ENCODE measurements at regions not wholly inside any gene's neighbourhood (a gene's known extent, or its start where the extent isn't known, plus 50 kb on each side); places are given as distances from the start of the nearest gene placed in this dataset.

GRCh38 chr14:34173916-34174315 is 223.0 kb upstream of the EGLN3 start:
- H3K27me3 ChIP-seq (ENCODE audit: insufficient read depth, low read depth) = no peaks in the 10 kb centered on the region
- H3K9ac ChIP-seq = no peak overlapping the region
- TF ChIP-seq CTCF (conservative IDR thresholded peaks at IDR 0.05; ENCODE audit: low read depth, low read length) = no peak
- H3K79me2 ChIP-seq (ENCODE audit: insufficient read depth, low read depth) = no peaks in the 10 kb centered on the region
- no peak overlapping the region for H3K27ac ChIP-seq
- no peak overlapping the region for H2AFZ ChIP-seq (ENCODE audit: low read depth)
- H3K4me1 ChIP-seq (ENCODE audit: low read depth, poor library complexity, severe bottlenecking) = no peaks in the 10 kb centered on the region
- no peaks in the 10 kb centered on the region for H3K36me3 ChIP-seq (ENCODE audit: insufficient read depth)
- H3K4me2 ChIP-seq = no peak overlapping the region
- no peak overlapping the region for H3K4me3 ChIP-seq (IDR thresholded peaks at IDR 0.05; ENCODE audit: insufficient read depth, low read depth, low read length)
- no peaks in the 10 kb centered on the region for H4K20me1 ChIP-seq (ENCODE audit: insufficient read depth)

- TF ChIP-seq CTCF (conservative IDR thresholded peaks at IDR 0.05; ENCODE audit: low read depth, low read length) = no peak
- no peaks in the 10 kb centered on the region for H3K36me3 ChIP-seq (ENCODE audit: insufficient read depth)
- no peak overlapping the region for H3K4me3 ChIP-seq (IDR thresholded peaks at IDR 0.05; ENCODE audit: insufficient read depth, low read depth, low read length)
- no peak overlapping the region for H3K4me2 ChIP-seq
- H3K9ac ChIP-seq = no peak overlapping the region
- no peaks in the 10 kb centered on the region for H3K4me1 ChIP-seq (ENCODE audit: low read depth, poor library complexity, severe bottlenecking)
- no peaks in the 10 kb centered on the region for H3K27me3 ChIP-seq (ENCODE audit: insufficient read depth, low read depth)
- no peak overlapping the region for H2AFZ ChIP-seq (ENCODE audit: low read depth)
- H3K27ac ChIP-seq = no peak overlapping the region
- H4K20me1 ChIP-seq (ENCODE audit: insufficient read depth) = no peaks in the 10 kb centered on the region
- H3K79me2 ChIP-seq (ENCODE audit: insufficient read depth, low read depth) = no peaks in the 10 kb centered on the region
Observed at GRCh38 chr14:34172550-34173368, 221.9 kb upstream of the EGLN3 start.

- no peak for TF ChIP-seq CTCF (conservative IDR thresholded peaks at IDR 0.05; ENCODE audit: low read depth, low read length)
- Histone ChIP-seq H3K27me3 (ENCODE audit: insufficient read depth, low read depth) (no peaks in the 10 kb centered on the region), H3K4me1 (ENCODE audit: low read depth, poor library complexity, severe bottlenecking) (no peaks in the 10 kb centered on the region), H3K36me3 (ENCODE audit: insufficient read depth) (no peaks in the 10 kb centered on the region), H2AFZ (ENCODE audit: low read depth) (no peak overlapping the region), H3K4me3 (IDR thresholded peaks at IDR 0.05; ENCODE audit: insufficient read depth, low read depth, low read length) (no peak overlapping the region), H3K4me2 (no peak overlapping the region), H3K9ac (no peak overlapping the region), H3K27ac (no peak overlapping the region), H3K79me2 (ENCODE audit: insufficient read depth, low read depth) (no peaks in the 10 kb centered on the region), H4K20me1 (ENCODE audit: insufficient read depth) (no peaks in the 10 kb centered on the region)
Observed at GRCh38 chr14:34172173-34172451, 221.2 kb upstream of the EGLN3 start.

- no peaks in the 10 kb centered on the region for H3K27me3 ChIP-seq (ENCODE audit: insufficient read depth, low read depth)
- H2AFZ ChIP-seq (ENCODE audit: low read depth) = no peak overlapping the region
- no peaks in the 10 kb centered on the region for H3K4me1 ChIP-seq (ENCODE audit: low read depth, poor library complexity, severe bottlenecking)
- no peak for TF ChIP-seq CTCF (conservative IDR thresholded peaks at IDR 0.05; ENCODE audit: low read depth, low read length)
- no peaks in the 10 kb centered on the region for H4K20me1 ChIP-seq (ENCODE audit: insufficient read depth)
- H3K27ac ChIP-seq = no peak overlapping the region
- H3K79me2 ChIP-seq (ENCODE audit: insufficient read depth, low read depth) = no peaks in the 10 kb centered on the region
- no peak overlapping the region for H3K4me2 ChIP-seq
- no peaks in the 10 kb centered on the region for H3K36me3 ChIP-seq (ENCODE audit: insufficient read depth)
- H3K4me3 ChIP-seq (IDR thresholded peaks at IDR 0.05; ENCODE audit: insufficient read depth, low read depth, low read length) = no peak overlapping the region
- H3K9ac ChIP-seq = no peak overlapping the region
Observed at GRCh38 chr14:34171431-34172172, 220.7 kb upstream of the EGLN3 start.

Measured in KMS-11 (cell line).